ENCODE measurements at regions not wholly inside any gene's neighbourhood (a gene's known extent, or its start where the extent isn't known, plus 50 kb on each side); places are given as distances from the start of the nearest gene placed in this dataset.

- TF ChIP-seq CTCF (IDR thresholded peaks at IDR 0.05; ENCODE audit: insufficient read depth, low read length, poor library complexity, severe bottlenecking) = no peak
- TF ChIP-seq EZH2phosphoT487 (conservative IDR thresholded peaks at IDR 0.05; ENCODE audit: low read length) = no peak
- H3K9me2 ChIP-seq (replicated peaks; ENCODE audit: insufficient read depth, low read length) = no peaks in the 10 kb centered on the region
- H2AFZ ChIP-seq (ENCODE audit: low read depth, low read length, severe bottlenecking) = no peak overlapping the region
- no peak overlapping the region for H3K9ac ChIP-seq (ENCODE audit: low read length)
- H3K36me3 ChIP-seq (ENCODE audit: low read length) = no peaks in the 10 kb centered on the region
- 0 out of 2 replicates have a peak, but pooled peaks cover 3% of the 10 kb centered on the region for H3F3A ChIP-seq (ENCODE audit: insufficient read depth)
- H3K79me2 ChIP-seq (ENCODE audit: insufficient read depth, low read length) = no peaks in the 10 kb centered on the region
- no peaks in the 10 kb centered on the region for H4K20me1 ChIP-seq (ENCODE audit: low read depth, low read length)
- no peak overlapping the region for H3K27ac ChIP-seq (ENCODE audit: low read depth, low read length)
- H3K27me3 ChIP-seq (ENCODE audit: low read length) = no peaks in the 10 kb centered on the region
- H3K4me3 ChIP-seq (ENCODE audit: insufficient read depth, low read length, poor library complexity, severe bottlenecking) = no peak overlapping the region
- no peaks in the 10 kb centered on the region for H3K9me3 ChIP-seq (ENCODE audit: insufficient read depth, low read length)
- no peak overlapping the region for H3K4me2 ChIP-seq (ENCODE audit: low read depth, low read length, poor library complexity, severe bottlenecking)
Observed at GRCh38 chr13:71117920-71118319, 749.1 kb downstream of the DACH1 start.

DNA sequence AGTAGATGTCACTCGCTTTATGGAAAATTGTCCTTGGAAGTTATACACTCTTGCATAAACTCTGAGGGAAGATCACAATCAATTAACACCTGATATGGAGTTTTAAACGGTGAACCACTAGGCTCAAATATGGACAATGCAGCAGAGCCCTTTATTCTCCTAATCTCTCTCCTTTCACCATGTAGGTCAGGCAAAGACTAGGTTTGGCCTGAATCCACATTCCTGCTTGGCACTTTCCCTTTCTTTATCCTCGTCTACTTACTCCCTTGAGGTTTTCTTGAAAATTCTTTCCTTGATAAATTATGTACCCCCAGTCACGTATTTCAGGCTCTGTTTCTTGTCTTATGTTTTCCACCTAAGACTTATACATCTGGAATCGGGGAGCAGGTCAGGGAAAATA lies 751.7 kb downstream of the DACH1 start:
- Histone ChIP-seq H3F3A (ENCODE audit: insufficient read depth) (0 out of 2 replicates have a peak, but pooled peaks cover 3% of the 10 kb centered on the region), H3K27ac (ENCODE audit: low read depth, low read length) (no peak overlapping the region), H3K27me3 (ENCODE audit: low read length) (no peaks in the 10 kb centered on the region), H3K4me3 (ENCODE audit: insufficient read depth, low read length, poor library complexity, severe bottlenecking) (no peak overlapping the region), H3K4me2 (ENCODE audit: low read depth, low read length, poor library complexity, severe bottlenecking) (no peak overlapping the region), H3K79me2 (ENCODE audit: insufficient read depth, low read length) (no peaks in the 10 kb centered on the region), H2AFZ (ENCODE audit: low read depth, low read length, severe bottlenecking) (no peak overlapping the region), H3K36me3 (ENCODE audit: low read length) (no peaks in the 10 kb centered on the region), H3K9me3 (ENCODE audit: insufficient read depth, low read length) (no peaks in the 10 kb centered on the region), H3K9me2 (replicated peaks; ENCODE audit: insufficient read depth, low read length) (no peaks in the 10 kb centered on the region), H4K20me1 (ENCODE audit: low read depth, low read length) (no peaks in the 10 kb centered on the region), H3K9ac (ENCODE audit: low read length) (no peak overlapping the region)
- TF ChIP-seq CTCF (IDR thresholded peaks at IDR 0.05; ENCODE audit: insufficient read depth, low read length, poor library complexity, severe bottlenecking) (no peak), EZH2phosphoT487 (conservative IDR thresholded peaks at IDR 0.05; ENCODE audit: low read length) (no peak)

GRCh38 chr13:71096421-71096820 lies 770.6 kb downstream of the DACH1 start:
- no peaks in the 10 kb centered on the region for H3K36me3 ChIP-seq (ENCODE audit: low read length)
- H2AFZ ChIP-seq (ENCODE audit: low read depth, low read length, severe bottlenecking) = no peak overlapping the region
- H3K4me3 ChIP-seq (ENCODE audit: insufficient read depth, low read length, poor library complexity, severe bottlenecking) = no peak overlapping the region
- 0 out of 2 replicates have a peak, but pooled peaks cover 8% of the 10 kb centered on the region for H3K9me3 ChIP-seq (ENCODE audit: insufficient read depth, low read length)
- H3K9ac ChIP-seq (ENCODE audit: low read length) = no peak overlapping the region
- TF ChIP-seq CTCF (IDR thresholded peaks at IDR 0.05; ENCODE audit: insufficient read depth, low read length, poor library complexity, severe bottlenecking) = no peak
- TF ChIP-seq EZH2phosphoT487 (conservative IDR thresholded peaks at IDR 0.05; ENCODE audit: low read length) = no peak
- H4K20me1 ChIP-seq (ENCODE audit: low read depth, low read length) = no peaks in the 10 kb centered on the region
- no peaks in the 10 kb centered on the region for H3K9me2 ChIP-seq (replicated peaks; ENCODE audit: insufficient read depth, low read length)
- H3F3A ChIP-seq (ENCODE audit: insufficient read depth) = no peaks in the 10 kb centered on the region
- no peak overlapping the region for H3K4me2 ChIP-seq (ENCODE audit: low read depth, low read length, poor library complexity, severe bottlenecking)
- no peaks in the 10 kb centered on the region for H3K27me3 ChIP-seq (ENCODE audit: low read length)
- H3K79me2 ChIP-seq (ENCODE audit: insufficient read depth, low read length) = no peaks in the 10 kb centered on the region
- no peak overlapping the region for H3K27ac ChIP-seq (ENCODE audit: low read depth, low read length)
